ENCODE measurements at regions not wholly inside any gene's neighbourhood (a gene's known extent, or its start where the extent isn't known, plus 50 kb on each side); places are given as distances from the start of the nearest gene placed in this dataset.

DNA sequence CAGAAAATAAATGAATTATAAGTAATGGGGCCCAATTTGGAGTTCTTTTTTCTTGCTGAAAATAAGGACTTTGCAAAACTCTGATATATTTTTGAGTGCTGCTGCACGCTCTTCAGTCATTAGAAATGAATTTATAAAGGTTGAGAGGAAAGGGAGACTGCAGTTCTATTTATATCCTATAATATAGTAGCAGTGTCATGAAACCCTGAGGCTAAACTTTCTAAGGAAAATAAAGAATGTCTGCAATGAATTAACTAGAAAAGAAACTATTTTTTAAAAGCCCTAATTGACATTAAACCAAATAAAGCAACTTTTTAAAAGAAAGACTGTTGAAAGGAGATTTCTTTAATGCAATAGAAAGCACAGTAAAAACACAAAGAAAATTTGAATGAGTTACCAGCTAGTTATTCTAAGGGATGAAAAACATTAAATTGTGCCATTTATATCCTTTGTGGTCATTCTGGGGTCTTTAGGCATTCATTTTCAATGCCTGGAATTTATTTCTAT is 1072.8 kb upstream of the TMEFF2 start:
- no peak overlapping the region for H3K27ac ChIP-seq
- no peak for TF ChIP-seq ZFX (IDR thresholded peaks at IDR 0.05; ENCODE audit: borderline replicate concordance)
- TF ChIP-seq, protein P1, sequence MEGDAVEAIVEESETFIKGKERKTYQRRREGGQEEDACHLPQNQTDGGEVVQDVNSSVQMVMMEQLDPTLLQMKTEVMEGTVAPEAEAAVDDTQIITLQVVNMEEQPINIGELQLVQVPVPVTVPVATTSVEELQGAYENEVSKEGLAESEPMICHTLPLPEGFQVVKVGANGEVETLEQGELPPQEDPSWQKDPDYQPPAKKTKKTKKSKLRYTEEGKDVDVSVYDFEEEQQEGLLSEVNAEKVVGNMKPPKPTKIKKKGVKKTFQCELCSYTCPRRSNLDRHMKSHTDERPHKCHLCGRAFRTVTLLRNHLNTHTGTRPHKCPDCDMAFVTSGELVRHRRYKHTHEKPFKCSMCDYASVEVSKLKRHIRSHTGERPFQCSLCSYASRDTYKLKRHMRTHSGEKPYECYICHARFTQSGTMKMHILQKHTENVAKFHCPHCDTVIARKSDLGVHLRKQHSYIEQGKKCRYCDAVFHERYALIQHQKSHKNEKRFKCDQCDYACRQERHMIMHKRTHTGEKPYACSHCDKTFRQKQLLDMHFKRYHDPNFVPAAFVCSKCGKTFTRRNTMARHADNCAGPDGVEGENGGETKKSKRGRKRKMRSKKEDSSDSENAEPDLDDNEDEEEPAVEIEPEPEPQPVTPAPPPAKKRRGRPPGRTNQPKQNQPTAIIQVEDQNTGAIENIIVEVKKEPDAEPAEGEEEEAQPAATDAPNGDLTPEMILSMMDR (IDR thresholded peaks at IDR 0.05) = no peak

DNA sequence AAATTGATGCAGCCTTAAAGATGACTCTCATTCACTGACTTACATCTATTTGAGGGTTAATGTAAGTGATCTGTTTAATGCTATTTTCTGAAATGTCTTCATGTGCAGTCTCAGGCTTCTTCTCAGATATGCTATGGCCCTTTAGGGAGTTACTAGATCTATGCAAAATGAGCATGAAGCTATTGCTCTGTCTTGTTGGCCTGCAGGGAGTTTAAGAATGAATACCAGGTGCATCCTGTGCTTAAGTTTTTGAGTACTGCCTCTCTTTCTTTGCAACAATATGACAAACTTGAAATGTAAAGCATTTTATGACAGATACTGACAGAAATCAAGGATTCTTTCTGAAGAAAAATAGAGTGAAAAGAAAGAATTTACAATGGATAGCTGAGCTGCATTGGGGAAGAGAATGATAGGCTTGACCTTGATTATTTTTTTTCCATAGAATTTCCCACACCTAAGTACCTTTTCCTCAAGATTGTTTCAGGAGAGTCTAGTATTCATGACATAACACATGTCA is 1058.3 kb upstream of the TMEFF2 start:
- TF ChIP-seq, protein P1 (IDR thresholded peaks at IDR 0.05) = no peak
- no peak for TF ChIP-seq ZFX (IDR thresholded peaks at IDR 0.05; ENCODE audit: borderline replicate concordance)
- H3K27ac ChIP-seq = no peak overlapping the region

DNA sequence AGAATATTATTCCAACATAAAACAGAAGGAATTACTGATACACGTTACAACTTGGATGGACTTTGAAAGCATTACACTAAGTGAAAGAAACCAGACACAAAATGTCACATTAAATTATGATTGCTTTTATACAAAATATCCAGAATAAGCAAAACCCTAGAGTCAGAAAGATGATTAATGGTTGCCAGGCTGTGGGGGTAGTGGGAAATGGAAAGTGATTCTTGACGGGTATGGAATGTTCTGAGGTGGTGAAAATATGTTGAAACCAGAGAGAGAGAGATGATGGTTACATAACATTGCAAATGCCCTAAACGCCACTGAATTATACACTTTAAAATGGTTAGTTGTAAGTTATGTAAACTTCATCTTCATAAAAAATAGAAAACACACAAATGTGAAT is 1057.2 kb upstream of the TMEFF2 start:
- no peak overlapping the region for H3K27ac ChIP-seq
- no peak for TF ChIP-seq ZFX (IDR thresholded peaks at IDR 0.05; ENCODE audit: borderline replicate concordance)
- TF ChIP-seq, protein P1 (IDR thresholded peaks at IDR 0.05) = no peak

DNA sequence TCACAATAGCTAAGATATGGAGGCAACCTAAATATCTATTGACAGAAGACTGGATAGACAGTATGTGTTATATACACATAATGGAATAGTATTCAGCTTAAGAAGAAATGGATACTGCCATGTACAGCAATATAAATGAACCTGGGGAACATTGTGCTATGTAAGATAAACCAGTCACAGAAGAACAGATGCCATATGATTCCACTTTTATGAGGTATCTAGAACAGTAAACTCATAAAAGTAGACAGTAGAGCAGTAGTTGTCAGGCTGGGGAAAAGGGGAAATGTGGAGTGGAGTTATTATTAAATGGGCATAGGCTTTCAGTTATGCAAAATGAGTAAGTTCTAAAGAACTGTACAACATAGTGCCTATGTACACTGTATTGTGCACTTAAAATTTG is 1055.7 kb upstream of the TMEFF2 start:
- H3K27ac ChIP-seq = peak overlapping the region; percentile 17; the same call in 1 of the 2 replicates
- TF ChIP-seq ZFX (IDR thresholded peaks at IDR 0.05; ENCODE audit: borderline replicate concordance) = no peak
- TF ChIP-seq, protein P1 (IDR thresholded peaks at IDR 0.05) = no peak

DNA sequence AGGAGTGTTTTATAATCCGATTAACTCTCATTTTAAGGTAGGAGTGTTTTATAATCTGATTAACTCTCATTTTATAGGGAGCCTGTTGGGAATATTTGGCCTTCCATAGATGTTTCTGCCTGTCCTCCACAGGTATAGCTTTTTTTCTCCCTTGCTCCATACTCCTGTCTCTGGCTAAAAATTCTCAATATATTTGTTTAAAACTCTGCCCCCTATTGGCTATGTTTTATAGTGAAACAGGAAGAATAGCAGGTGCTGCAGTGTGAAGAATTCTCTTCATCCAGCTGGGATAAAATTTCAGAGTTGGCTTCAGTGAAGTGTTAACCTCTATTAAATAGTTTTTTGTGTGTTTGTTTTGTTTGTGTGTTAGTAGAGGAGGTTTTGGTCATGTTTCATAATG is 1046.0 kb upstream of the TMEFF2 start:
- no peak for TF ChIP-seq ZFX (IDR thresholded peaks at IDR 0.05; ENCODE audit: borderline replicate concordance)
- TF ChIP-seq, protein P1 (IDR thresholded peaks at IDR 0.05) = peak; percentile 52
- H3K27ac ChIP-seq = no peak overlapping the region

DNA sequence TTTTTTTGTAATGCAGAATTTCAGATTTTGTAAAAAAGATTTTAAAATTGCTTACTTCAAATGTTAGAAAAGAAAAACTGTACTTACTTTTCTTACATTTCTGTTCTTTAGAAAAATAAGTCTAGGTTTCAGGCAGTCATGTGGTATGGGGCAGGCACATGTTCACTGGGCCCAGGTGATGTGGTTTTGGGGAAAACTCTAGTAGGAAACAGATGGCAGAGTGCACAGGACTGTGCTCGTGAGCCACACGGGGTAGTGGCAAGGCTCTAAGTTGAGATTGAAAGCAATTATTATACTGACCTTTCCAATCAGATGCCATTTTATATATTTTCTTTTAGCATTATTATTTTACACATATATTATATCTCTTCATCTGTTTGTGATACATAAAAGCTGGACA is 1036.9 kb upstream of the TMEFF2 start:
- no peak overlapping the region for H3K27ac ChIP-seq
- TF ChIP-seq ZFX (IDR thresholded peaks at IDR 0.05; ENCODE audit: borderline replicate concordance) = no peak
- TF ChIP-seq, protein P1 (IDR thresholded peaks at IDR 0.05) = no peak

DNA sequence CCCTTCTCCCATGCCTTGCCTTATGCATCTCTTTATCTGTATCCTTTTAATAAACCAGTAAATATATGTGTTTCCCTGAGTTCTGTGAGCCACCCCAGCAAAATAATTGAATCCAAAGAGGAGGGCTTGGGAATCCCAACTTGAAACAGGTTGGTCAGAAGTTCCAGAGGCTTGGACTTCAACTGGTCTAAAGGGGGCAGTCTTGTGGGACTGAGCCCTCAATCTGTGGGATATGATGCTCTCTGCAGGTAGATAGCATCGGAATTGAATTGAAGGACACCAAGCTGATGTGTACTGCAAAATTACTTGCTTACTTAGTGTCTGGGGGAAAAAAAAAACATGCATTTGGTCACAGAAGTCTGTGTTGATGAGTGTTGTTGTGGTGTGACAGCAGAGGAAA is 1033.5 kb upstream of the TMEFF2 start:
- TF ChIP-seq, protein P1 (IDR thresholded peaks at IDR 0.05) = no peak
- no peak for TF ChIP-seq ZFX (IDR thresholded peaks at IDR 0.05; ENCODE audit: borderline replicate concordance)
- no peak overlapping the region for H3K27ac ChIP-seq

Measured in 22Rv1 (cell line).